Heart left ventricle (tissue), 13 donors: ENCODE measurements at regions not wholly inside any gene's neighbourhood (a gene's known extent, or its start where the extent isn't known, plus 50 kb on each side); places are given as distances from the start of the nearest gene placed in this dataset.

Source experiments
- CTCF ChIP-seq, 12 donors: fragments of 200-600 bp; sonication (generic) in 4 of 12; IDR thresholded peaks; one replicate each; pipeline versions ENCODE4 v1.5.0 to v1.8.0; 2018 to 2022; ENCODE audit warnings: antibody characterized with exemption in 12 of 12, mild to moderate bottlenecking in 5 of 12
- POLR2A ChIP-seq, 2 donors: fragments of 450-650 bp; IDR thresholded peaks; one replicate each; pipeline ENCODE4 v1.6.1; 2017; ENCODE audit warnings: antibody characterized with exemption in 2 of 2, mild to moderate bottlenecking in 2 of 2, moderate library complexity in 2 of 2
- donor health status: ischemic (EF 13 %, LVEDD 7.1; RV severe dilation, severe dysfunction).
- donor health status: DM: no; HTN: yes; CAD: no.
- donor health status: DM: no; HTN: no; CAD: no.
- donor health status: ischemic (EF 25% LVEDD 6.9; RV normal size, moderate dysfunction).
- donor health status: ischemic (EF 25% LVEDD 5.7; RV mildly dilated, moderate dysfunction).
- donor health status: ischemic (EF 35%, LVEDD 5.7; RV mildly dilated, moderate dysfunction).
- donor health status: nonischemic (EF 11% LVEDD 7.7; RV severe dilation, severe dysfunction).
- donor health status: DM: yes; HTN: yes; CAD: no.
- donor health status: PGD.
- donor health status: ischemic (EF 29% LVEDD 5.4; RV normal size, mild dysfunction).
- donor health status: nonischemic (EF 23%, LVEDD 6.1; RV moderate dilation, normal function).

DNA sequence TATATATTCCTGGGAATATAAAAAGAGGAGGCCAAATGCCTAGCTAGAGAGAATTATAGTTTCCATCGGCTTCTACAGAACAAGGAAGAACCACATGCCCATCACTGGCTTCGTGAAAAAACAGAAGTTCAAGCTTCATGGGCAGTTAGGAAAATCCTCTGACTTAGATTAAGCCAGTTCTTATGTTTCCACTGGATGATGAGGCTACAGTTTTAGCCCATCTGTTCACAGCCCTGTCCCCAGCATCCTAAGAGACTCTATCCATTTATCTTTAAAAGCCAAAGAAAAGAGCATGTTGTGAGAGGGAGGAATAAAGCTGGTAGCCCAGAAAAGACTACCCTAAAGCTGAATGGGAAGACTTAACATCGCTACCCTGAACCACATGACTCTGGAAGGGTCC is 285.5 kb upstream of the WWC1 start:
- no peak for TF ChIP-seq CTCF (IDR thresholded peaks at IDR 0.05)
- TF ChIP-seq POLR2A (IDR thresholded peaks at IDR 0.05), result no peak
